Stimulated activated CD8-positive, alpha-beta memory T cell treated with anti-CD3 and anti-CD28 coated beads, Interleukin-7, amount 100 ng/mL, for 1 hour (primary cell): ENCODE measurements at regions not wholly inside any gene's neighbourhood (a gene's known extent, or its start where the extent isn't known, plus 50 kb on each side); places are given as distances from the start of the nearest gene placed in this dataset.

Experiments used
- DNase-seq, 2 donors: peaks; one replicate each; pipeline ENCODE4 v3.0.0-alpha.2; 2020; ENCODE audit warnings: low read depth in 2 of 2

DNA sequence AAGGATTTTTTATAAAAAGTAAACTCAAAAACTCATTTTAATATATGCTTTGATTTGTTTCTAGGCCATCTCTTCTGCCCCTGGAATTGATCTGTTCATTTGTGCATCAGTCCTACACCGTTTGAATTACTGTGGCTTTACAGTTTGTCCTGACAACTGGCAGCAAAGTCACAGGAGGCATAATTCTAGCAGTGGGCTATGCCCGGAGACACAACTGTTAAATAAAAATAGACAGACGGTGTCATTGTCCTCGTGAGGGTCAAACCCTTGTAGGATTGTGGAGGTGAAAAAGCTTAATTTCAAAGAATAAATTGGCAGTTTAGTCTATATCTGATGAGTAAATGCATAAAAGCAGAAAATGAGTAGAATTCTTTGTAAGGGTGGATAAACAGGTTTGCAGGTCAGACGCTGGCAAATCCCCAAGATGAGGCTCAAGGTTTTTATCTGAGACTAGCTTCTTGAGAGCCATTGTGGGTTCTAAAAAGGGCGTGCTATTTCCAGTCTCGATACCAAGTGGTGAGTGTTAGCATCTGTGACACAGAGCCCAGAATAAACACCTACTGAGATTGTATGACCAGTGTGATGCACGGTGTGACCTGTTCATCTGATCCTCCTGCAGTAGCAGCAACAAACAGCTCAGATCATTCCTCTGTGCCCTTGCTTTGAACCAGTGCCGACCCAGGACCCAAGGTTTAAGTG lies 51.5 kb upstream of the SLCO3A1 start:
- no peak for DNase-seq

DNA sequence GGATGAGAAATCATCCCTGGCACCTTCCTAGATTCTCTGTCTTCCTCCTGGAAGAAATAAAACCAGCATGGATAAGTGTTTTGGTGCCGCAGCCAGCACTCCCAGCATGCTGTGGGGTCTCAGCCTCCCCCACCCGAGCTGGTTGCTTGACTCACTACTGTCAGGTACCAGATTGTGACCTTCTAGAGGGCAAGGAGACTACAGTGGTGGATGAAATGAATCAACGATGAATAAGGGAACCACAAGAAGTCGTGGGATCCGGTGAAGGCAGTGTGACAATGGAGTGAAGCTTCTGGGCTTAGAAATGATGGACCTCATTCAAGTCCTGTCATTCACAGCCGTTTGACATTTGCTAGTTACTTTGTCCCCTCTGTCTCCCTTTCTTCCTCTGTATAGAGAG lies 50.2 kb upstream of the SLCO3A1 start:
- DNase-seq, result no peak
